PFSK-1 (cell line): ENCODE measurements at regions not wholly inside any gene's neighbourhood (a gene's known extent, or its start where the extent isn't known, plus 50 kb on each side); places are given as distances from the start of the nearest gene placed in this dataset.

Experiments used
- FOXP2 ChIP-seq: optimal IDR thresholded peaks from 2 replicates; pipeline ENCODE3; 2011; ENCODE audit warnings: borderline replicate concordance, control low read depth, inconsistent platforms; ENCODE audit not compliant: insufficient read depth; ENCODE audit errors: extremely low read length, extremely low read depth
- POLR2AphosphoS5 ChIP-seq: IDR thresholded peaks from 2 replicates; pipeline ENCODE4 v1.6.1; 2012; ENCODE audit warnings: low read depth, mild to moderate bottlenecking, control low read depth, low read length, moderate library complexity
- SIN3A ChIP-seq: IDR thresholded peaks from 2 replicates; pipeline ENCODE4 v1.6.1; 2012; ENCODE audit warnings: mild to moderate bottlenecking, low read length, moderate library complexity, borderline replicate concordance; ENCODE audit not compliant: insufficient read depth
- TAF1 ChIP-seq: IDR thresholded peaks from 2 replicates; pipeline ENCODE4 v1.6.1; 2012; ENCODE audit warnings: low read length, control low read depth, borderline replicate concordance; ENCODE audit not compliant: insufficient read depth
- TF ChIP-seq, protein P1 (sequence below), 2 experiments: IDR thresholded peaks; 2 replicates each; pipeline versions ENCODE4 v1.6.1 to v1.8.0; 2011 to 2012; ENCODE audit warnings: low read depth in 2 of 2, low read length in 2 of 2, control low read depth in 1 of 2, inconsistent platforms in 1 of 2, mild to moderate bottlenecking in 1 of 2, moderate library complexity in 1 of 2; ENCODE audit not compliant: insufficient read depth in 1 of 2

DNA sequence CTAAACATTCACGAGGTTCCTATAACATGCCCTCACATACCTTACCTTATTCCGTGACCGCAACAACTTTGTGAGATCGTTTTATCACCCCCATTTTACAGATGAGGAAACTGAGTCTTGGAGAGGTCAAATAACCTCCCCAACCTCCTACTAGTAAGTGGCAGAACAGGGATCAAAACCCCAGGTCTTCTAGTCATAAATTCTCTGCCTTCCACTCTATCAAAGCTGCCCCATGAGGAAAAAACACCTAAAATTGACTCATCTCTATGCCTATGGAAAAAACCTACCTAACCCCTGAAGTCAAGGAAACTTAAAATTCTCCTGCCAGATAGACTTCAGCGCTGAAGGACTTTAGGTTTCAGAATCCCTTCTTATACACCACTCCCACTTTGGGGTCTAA is 69.5 kb upstream of the ERRFI1 start:
- TF ChIP-seq FOXP2 (no peak), TAF1 (no peak), POLR2AphosphoS5 (no peak), SIN3A (no peak)
- TF ChIP-seq, protein P1, sequence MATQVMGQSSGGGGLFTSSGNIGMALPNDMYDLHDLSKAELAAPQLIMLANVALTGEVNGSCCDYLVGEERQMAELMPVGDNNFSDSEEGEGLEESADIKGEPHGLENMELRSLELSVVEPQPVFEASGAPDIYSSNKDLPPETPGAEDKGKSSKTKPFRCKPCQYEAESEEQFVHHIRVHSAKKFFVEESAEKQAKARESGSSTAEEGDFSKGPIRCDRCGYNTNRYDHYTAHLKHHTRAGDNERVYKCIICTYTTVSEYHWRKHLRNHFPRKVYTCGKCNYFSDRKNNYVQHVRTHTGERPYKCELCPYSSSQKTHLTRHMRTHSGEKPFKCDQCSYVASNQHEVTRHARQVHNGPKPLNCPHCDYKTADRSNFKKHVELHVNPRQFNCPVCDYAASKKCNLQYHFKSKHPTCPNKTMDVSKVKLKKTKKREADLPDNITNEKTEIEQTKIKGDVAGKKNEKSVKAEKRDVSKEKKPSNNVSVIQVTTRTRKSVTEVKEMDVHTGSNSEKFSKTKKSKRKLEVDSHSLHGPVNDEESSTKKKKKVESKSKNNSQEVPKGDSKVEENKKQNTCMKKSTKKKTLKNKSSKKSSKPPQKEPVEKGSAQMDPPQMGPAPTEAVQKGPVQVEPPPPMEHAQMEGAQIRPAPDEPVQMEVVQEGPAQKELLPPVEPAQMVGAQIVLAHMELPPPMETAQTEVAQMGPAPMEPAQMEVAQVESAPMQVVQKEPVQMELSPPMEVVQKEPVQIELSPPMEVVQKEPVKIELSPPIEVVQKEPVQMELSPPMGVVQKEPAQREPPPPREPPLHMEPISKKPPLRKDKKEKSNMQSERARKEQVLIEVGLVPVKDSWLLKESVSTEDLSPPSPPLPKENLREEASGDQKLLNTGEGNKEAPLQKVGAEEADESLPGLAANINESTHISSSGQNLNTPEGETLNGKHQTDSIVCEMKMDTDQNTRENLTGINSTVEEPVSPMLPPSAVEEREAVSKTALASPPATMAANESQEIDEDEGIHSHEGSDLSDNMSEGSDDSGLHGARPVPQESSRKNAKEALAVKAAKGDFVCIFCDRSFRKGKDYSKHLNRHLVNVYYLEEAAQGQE (IDR thresholded peaks at IDR 0.05; ENCODE audit: insufficient read depth in 1 of 2, low read depth in 2 of 2, low read length in 2 of 2), result no peak

DNA sequence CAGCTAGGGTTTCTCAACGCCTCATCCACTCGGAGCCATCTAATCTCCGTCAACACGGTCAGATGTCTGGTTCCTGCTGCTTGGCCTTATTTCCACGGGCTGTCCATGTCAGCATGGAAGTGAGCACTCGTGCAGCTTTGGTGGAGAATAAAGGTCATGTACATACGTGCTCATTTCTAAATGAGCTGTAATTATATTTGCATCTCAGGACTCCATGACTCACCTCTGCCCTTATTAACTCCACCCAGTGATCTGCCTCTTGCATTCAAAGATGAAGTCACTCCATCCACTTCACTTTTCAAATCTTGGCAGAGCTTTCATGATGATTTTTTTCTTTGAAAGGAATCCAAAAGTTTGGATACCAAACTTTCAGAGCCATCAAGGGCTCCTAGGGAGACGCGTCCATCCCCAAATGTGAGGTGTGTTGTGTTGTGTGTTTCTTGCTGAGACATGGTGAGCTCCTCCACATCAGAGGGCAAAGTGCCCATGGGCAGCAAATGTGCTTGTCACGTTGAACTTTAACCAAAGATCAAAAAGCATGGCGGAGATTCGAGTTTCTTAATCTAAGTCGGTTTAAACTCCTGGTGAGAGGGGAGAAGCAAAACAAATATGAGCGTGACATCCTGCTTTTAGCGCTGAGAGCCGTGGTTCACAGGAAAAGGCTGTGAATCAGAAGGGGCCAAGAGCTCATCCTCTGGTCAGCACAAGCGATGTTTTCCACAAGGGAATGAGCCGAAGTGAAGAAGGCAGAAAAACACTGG is 68.6 kb upstream of the ERRFI1 start:
- TF ChIP-seq, protein P1 (IDR thresholded peaks at IDR 0.05; ENCODE audit: insufficient read depth in 1 of 2, low read depth in 2 of 2, low read length in 2 of 2), result no peak
- TF ChIP-seq TAF1 (no peak; the same call in 1 of the 2 replicates), SIN3A (no peak), FOXP2 (no peak), POLR2AphosphoS5 (no peak)

DNA sequence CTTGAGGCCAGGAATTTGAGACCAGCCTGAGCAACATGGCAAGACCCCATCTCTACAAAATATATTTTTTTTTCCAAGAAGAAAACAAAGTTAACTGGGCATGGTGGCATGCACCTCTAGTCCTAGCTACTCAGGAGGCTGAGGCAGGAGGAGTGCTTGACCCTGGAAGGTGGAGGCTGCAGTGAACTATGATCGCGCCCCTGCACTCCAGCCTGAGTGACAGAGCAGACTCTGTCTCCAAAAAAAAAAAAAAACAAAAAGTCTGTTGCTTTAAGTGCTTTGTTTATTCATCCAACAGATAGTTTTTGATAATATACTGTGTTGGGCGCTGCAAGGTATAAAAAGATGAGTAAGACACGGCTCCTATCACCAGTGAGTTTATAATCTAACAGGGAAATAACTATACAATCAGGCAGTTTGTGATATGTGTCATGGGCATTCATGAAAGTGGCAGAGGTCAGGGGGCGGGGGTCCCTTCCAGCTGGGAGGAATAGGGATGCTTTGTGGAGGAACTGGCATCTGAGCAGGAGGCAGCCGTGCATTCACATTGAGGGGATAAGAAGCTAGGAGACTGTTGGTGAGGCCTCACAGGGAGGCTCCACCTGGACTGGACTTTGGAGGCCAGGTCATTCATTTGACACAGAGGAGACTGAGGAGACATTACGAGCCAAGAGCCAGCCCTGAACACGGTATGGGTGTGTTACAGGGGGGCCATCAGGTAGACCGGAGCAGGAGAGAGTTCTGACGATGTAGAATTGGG is 67.3 kb upstream of the ERRFI1 start:
- TF ChIP-seq TAF1 (no peak), FOXP2 (no peak), SIN3A (no peak), POLR2AphosphoS5 (no peak)
- TF ChIP-seq, protein P1 (IDR thresholded peaks at IDR 0.05; ENCODE audit: insufficient read depth in 1 of 2, low read depth in 2 of 2, low read length in 2 of 2), result no peak

DNA sequence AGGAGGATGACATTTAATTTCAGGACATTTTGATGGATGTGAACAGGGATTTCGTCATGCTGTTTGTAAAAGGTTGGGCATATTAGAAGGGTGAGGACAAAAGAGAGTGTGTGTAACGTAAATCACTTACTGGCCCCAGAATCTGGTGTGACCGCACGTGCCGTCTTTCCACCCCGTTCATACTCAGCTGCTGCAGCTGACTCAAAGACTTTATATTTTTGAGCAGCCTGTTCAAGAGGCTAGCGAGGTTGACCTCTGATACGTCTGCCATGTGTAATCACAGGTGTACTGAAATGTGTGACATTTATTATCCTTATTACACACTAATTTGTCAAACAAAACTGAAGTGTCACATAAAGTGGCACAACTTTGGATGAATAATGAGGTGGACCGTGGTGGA is 66.5 kb upstream of the ERRFI1 start:
- TF ChIP-seq, protein P1 (IDR thresholded peaks at IDR 0.05; ENCODE audit: insufficient read depth in 1 of 2, low read depth in 2 of 2, low read length in 2 of 2), result no peak
- TF ChIP-seq POLR2AphosphoS5 (no peak), TAF1 (no peak), FOXP2 (no peak), SIN3A (no peak)
